Keratinocyte (primary cell): ENCODE measurements at regions not wholly inside any gene's neighbourhood (a gene's known extent, or its start where the extent isn't known, plus 50 kb on each side); places are given as distances from the start of the nearest gene placed in this dataset.

Experiments used
- EZH2 ChIP-seq: IDR thresholded peaks from one replicate; pipeline ENCODE4 v1.6.1; 2012; ENCODE audit warnings: inconsistent platforms, mild to moderate bottlenecking, low read length, moderate library complexity
- TF ChIP-seq, protein P1 (sequence below), 3 experiments: IDR thresholded peaks in 1 of 3; conservative IDR thresholded peaks in 1 of 3; optimal IDR thresholded peaks in 1 of 3; 2 replicates in 2 of 3; 3 replicates in 1 of 3; pipeline versions ENCODE3 to v1.5.1; 2011; ENCODE audit warnings: low read length in 3 of 3, mild to moderate bottlenecking in 3 of 3, moderate library complexity in 2 of 3, control low read depth in 1 of 3, inconsistent platforms in 1 of 3; ENCODE audit not compliant: insufficient read depth in 2 of 3; ENCODE audit errors: extremely low read depth in 1 of 3

DNA sequence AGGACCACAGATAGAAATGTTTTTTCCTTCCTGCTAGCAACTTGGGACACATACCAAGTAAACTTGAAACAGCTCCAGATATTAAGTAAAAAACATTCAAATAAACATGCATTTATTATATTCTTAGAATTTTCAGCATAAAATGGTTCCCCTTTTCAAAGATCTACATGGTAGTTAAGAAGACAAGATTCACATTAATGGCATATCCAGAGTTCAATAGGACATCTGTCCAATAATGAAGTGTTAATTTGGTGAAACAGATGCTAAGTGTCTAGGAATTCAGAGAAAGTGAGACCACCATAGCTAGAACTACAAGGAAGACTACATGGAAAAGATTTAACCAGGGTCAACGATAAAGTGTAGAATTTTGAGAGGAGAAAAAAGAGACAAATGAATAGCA, 184.9 kb downstream of the COL12A1 start:
- TF ChIP-seq, protein P1, sequence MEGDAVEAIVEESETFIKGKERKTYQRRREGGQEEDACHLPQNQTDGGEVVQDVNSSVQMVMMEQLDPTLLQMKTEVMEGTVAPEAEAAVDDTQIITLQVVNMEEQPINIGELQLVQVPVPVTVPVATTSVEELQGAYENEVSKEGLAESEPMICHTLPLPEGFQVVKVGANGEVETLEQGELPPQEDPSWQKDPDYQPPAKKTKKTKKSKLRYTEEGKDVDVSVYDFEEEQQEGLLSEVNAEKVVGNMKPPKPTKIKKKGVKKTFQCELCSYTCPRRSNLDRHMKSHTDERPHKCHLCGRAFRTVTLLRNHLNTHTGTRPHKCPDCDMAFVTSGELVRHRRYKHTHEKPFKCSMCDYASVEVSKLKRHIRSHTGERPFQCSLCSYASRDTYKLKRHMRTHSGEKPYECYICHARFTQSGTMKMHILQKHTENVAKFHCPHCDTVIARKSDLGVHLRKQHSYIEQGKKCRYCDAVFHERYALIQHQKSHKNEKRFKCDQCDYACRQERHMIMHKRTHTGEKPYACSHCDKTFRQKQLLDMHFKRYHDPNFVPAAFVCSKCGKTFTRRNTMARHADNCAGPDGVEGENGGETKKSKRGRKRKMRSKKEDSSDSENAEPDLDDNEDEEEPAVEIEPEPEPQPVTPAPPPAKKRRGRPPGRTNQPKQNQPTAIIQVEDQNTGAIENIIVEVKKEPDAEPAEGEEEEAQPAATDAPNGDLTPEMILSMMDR (optimal IDR thresholded peaks at IDR 0.05 in 1 of 3, IDR thresholded peaks at IDR 0.05 in 1 of 3, conservative IDR thresholded peaks at IDR 0.05 in 1 of 3; ENCODE audit: extremely low read depth in 1 of 3, insufficient read depth in 2 of 3, low read length in 3 of 3), result no peak
- TF ChIP-seq EZH2, result no peak
